GM21529 (cell line): ENCODE measurements at regions not wholly inside any gene's neighbourhood (a gene's known extent, or its start where the extent isn't known, plus 50 kb on each side); places are given as distances from the start of the nearest gene placed in this dataset.

Experiments
- ATAC-seq: cut with Tn5 transposase; IDR thresholded peaks from one replicate; pipeline ENCODE4 v1.9.1; 2021; ENCODE audit not compliant: unreplicated experiment

DNA sequence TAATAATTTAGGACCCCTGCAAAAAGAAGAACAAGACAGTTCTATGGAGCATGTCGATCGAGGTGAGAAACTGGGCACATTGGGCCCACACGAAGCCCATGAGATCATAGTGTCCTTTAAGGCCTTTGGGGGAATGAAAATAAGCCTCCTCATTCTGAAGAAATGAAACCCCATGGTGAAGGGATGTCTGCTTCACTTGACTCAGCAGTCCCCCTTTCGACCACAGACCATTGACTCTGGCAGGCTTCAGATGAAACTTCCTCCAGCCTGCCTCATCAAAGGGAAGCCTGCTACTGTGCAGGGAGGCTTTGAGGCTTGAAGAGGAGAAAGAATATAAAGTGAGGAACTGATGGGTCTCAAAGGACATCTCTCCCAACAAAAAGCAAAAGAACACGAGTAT, 144.2 kb upstream of the FBXL4 start:
- ATAC-seq, result peak; percentile 91

DNA sequence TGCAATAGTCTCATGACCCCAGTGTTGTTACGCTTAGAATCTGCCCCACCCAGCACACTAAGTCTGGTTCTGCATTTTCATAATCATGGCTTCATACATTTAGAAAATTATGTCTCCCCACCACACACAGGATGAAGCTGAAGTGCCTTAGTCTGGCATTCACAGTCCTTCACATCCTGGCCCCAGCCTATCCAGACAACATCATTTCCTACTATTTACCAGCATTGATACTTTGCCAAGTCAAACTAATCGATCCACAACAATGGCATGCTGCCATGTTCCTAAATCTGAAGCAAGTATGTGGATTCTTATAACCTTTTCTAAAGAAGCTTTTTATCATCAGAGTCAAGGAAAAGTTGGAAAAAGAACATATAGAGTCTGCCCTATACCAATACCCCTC, 132.4 kb upstream of the FBXL4 start:
- ATAC-seq, result no peak

DNA sequence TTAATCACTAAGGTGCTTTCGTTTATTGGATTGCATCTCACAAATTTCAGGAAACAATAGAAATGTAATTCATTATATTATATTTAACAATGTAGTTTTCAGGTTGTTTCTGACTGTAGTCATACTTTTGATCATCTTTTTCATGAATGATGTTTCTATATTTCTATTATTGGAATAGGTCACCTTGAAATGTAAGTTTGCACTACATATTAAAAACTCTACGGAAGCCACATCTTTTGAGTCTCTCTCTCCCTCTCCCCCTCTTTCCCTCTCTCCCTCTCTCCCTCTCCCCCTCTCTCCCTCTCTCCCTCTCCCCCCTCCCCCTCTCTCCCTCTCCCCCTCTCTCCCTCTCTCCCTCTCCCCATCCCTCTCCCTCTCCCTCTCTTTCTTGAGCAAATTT, 131.3 kb upstream of the FBXL4 start:
- ATAC-seq, result no peak

DNA sequence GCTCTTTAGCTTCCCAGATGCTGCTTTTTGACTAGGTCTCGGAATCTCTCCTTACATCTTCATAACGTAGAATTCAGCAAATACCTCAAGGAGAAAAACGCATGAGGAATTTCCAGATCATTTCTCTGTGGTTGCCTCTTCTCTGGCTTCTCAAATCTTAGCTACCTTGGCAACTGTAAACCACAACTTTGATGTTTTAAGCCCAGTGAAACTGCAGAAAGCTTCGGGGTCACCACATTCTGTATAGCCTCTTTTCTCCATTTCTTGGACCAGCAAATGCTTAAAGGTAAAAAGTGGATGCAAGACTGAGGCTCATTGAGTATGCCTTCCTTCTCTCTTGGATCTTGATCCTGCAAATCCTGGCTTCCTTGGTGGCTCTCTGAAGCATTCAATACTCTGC, 125.5 kb upstream of the FBXL4 start:
- no peak for ATAC-seq

DNA sequence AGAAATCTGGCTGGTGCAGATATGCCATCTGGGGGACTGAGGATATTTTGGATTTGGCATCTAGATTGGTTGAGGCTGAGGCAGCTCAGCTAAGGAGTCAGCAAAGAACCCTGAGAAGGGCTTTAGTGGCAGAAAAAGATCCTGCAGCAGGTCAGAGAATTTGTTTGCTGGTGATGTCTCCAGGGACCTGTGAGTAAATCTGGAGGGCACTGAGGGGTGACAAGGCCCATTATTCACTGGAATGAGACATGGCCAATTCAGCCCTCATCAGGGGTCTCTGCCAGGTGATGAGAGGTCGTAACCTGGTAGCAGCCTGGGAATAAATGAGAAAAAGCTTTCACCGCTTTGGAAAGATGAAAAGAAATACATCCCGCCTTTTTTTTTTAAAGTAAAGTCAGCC, 118.3 kb upstream of the FBXL4 start:
- no peak for ATAC-seq

DNA sequence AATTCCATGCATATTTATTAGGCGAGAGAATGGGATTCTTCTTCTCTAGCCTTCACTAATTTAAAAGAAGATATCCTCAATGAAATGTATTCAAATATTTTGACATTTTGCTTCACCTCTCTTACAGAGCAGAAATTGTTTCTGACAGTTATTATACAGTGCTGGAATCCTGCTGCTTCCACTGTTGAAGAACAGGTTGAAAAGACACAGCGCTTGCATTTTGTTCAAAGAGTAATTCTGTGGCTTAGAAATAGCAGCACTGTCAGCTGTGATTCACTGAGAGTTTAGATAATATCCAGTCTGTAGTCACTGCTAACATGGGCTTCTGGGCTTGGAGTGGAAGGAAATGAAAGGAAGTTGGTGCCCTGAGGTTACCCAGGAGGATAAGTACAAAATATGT, 117.1 kb upstream of the FBXL4 start:
- ATAC-seq, result no peak

DNA sequence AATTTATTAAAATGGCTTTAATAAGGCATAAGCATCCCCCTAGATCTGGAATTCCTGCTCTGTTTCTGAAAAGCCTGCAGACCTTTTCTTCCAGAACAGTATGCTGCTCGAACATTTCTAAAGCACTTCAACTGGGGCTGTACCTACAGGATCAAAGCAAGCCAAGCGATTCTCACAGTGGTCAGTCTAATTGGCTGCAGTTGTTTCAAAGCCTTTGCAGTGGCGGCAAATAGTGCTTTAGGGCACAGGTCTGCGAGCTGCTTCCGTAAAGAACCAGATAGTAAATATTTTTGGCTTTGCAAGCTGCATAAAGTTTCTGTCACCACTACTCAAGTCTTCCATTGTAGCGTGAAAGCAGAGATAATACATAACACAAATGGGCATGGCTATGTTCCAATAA, 88.9 kb upstream of the FBXL4 start:
- no peak for ATAC-seq

DNA sequence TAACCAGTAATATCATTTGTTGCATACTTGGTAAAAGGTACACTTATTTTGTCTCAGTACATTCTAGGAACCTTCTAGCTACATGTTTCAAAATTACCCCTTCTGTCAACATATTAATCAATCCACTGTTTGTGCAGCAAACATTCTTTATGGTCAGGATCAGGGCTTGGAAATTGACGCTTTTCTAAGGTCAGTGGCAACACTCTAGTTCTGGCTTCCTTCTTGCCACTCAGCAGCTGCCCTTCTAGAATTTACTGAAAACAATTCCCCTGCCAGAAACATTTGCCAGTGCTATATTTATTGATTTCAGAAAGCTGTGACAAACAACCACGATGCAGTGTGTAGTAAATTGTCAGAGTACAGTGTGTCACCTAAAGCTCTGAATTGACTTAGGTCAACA, 84.7 kb upstream of the FBXL4 start:
- no peak for ATAC-seq

DNA sequence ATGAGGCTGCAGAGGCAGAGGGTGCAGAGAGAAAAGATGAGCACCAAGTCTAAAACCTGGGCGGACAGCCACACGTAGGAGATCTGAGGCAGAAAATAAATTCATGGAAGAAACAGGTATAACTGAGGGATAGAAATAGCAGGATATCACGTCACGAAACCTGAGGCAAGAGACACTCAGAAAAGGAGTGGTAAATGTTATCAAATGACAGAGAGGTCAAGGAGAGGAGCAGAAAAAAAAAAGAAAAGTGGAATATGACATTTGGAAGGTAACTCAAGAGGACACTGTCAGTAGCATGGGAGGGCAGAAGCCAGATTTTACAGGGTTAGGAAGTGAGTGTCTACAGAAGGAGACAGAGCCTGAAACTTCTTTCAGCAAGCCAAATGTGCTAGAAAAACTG, 84.2 kb upstream of the FBXL4 start:
- no peak for ATAC-seq

DNA sequence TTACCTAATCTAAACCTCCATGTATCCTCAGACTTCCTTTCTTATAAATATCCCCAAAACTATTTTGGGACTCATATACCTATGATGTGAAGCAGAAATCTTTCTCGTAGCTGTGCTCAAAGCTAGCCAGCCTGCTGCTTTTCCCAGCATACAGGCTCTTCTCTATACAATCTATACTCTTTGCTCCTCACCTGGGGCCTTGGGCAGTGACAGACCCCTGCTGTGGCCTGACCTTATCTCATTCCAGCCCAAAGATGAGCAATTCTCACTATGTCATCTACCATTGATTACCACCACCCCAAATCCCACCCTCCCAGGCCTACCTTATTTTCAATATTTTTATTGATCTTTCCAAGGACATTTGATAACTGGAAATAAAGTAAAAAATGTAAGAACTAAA, 83.2 kb upstream of the FBXL4 start:
- no peak for ATAC-seq

DNA sequence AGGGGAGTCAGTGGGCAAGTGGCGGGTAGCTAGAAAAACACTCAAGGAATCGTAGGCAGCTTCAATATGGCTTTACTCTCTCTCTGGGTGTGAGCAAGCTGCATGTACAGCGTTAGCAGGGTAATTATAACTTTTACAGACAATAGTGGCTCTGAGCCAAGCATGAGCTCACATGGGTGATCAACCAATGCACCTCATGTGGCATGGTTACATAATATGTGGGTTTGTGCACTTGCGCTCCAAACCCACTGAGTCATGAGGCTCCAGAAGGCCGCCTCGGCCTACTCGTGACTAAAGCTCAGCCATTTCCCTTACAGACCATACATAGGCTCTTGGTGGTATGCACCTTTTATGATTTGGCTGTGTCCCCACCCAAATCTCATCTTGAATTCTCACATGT, 78.4 kb upstream of the FBXL4 start:
- no peak for ATAC-seq

DNA sequence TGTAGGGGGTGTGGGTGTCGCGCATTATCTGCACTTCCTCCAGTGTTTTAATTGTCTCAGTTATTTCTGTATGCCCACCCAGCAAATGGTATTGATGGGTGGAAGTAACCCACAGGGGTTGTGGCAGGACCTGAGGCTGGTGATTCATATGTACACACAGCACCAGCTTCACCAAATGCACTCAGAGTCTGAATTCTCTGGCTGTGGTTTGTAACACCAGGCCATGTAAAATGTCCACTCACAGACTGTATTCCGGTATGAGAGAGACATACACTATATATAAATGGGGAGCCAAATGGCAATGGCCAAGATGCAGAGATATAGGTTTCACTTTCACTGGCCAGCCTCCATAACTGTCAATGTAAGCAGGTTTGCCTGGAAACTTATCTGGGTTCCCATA, 76.3 kb upstream of the FBXL4 start:
- no peak for ATAC-seq

DNA sequence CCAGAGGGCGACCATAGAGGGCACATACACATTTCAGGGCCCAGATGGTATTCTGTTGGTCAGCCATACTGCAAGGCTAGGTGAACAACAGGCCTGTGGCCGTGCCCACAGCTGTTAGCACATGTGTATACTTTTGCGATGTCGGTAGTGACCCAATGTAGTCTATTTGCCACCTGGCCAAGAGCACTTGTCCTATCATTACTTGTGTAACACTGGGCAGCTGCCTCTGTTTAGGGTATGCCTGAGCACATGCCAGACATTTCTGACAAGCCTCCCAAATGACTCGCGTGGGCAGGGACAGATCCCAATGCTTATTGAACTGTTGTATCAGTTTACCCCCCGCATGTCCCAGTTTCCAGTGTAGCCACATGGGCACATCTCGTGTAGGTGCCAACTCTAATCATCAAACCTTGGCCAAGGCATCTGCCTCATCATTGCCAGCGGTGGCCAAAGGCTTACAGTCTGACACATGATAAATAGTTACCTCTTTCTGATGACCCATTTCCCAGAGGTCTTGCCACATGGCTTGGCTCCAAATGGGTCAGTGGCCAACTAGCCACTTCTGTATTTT, 74.4 kb upstream of the FBXL4 start:
- ATAC-seq, result no peak

DNA sequence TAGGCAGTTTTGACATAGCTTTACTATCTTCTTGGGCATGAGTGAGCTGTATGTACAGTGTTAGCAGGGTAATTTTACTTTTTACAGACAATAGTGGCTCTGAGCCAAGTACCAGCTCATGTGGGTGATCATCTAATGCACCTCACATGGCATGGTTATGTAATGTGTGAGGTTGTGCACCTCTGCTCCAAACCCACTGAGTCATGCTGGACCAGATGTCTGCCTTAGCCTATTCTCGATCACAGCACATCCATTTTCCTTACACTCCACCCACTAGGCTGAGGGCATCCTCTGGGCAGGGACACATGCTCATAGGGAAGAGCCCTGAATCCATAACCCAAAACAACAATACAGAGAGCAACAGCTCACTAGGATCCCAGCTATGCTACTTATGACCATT, 71.6 kb upstream of the FBXL4 start:
- no peak for ATAC-seq

DNA sequence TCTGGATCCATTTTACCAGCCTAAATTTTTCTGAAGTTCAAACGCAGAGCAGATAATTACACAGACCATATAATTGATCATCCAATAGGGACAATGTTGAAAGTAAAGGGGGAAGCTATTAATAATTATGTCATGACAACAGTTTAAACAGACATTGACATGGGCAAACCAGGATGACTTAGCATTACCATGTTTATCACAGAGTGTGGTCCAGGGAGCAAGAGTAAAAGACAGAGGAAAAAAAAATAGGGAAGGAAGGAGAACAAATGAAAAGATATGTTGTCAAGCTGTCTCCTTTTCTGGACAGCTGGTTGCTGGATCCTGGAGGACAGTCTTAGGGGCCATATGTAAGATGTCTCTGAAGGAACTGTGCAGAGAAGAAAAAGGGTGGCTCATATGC, 69.4 kb upstream of the FBXL4 start:
- ATAC-seq, result no peak

DNA sequence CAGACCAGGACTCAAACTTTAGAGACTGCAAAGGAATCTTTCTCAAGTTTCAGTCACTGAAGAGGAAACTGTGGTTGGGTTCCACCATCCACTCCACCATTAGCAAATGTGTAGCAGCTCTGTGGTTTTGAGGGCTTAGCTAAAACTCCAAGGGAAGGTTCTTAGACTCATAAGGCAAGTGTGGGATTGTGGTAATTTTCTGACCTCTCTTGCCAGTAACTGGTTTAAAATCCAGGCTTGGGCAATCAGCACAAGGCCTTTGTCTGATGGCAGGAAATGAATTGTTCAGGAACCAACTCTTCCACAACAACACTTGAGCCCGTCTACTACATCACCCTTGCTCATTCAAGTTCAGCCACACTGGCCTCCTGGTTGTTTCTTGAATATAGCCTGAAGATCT, 68.6 kb upstream of the FBXL4 start:
- peak; percentile 55 for ATAC-seq

DNA sequence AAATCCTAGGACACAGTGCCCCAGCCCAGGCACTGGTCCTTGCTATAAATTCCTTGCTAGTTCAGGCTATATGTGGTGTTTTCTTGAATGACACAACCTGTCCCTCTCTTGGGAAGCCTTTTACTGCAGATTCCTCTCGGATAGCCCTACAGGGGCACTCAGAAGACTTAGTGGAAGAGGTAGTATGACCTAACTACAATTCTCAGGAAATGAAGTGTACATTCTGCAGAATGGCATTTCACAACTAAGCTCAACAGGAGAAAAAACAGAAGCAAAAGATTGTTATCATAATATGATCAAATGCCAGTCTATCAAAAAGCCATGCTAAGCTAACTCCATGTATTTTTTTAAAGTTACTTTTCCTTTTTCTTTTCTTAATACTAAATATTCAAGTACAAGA, 66.3 kb upstream of the FBXL4 start:
- ATAC-seq, result no peak

DNA sequence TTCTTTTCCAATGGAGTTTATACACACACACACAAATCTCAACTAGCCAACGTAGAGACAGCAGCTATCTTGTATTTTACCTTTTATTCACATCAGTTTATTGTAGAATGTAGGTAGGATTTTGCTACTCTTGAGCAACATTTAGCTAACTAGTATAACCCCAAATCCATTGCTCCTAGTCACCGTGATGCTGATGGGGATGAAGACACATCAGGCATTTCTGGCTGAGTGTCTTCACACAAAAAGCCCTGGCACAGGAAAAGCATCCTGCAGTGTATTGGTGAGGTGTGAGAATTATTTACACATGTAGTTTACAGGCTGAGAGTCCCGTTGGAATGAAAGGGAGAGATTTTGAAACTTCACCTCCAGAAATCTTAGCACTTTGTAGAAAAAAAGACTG, 65.9 kb upstream of the FBXL4 start:
- no peak for ATAC-seq

DNA sequence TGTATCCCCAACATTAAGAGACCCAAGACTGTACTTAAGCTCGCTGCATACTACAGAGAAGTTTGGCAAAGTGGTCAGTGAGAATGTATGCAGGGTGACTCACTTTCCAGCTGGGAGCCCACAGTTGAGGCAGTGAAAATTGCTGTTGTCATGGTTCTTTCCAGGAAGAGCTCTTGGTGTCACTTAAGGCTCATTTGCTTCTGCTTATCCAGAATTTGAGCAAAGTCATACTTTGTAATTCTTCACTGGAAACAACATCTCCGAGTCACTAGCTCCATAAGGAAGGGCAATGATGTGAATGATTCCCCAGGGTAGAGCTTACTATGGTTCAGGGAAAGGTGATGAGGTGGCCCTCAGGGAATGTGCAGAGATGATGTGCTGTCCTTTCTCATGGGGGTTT, 65.4 kb upstream of the FBXL4 start:
- ATAC-seq, result no peak

DNA sequence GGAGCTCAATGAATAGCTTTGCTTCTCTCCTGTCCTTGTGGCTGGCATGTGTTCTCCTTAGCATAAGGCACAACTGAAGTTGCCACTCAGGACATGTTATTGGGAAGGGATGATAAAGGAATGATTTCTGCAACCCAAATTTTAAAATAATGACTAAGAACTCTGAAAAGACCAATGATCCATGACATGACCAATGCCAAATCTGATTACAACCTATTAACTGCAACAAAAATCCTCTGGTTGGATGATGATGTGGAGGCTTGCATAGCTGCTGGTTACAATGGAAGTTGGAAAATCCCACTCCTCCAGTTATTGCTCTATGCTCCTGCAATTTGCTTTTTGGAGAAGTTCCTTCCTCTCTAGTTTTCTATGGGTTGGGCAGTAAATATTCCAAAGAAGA, 63.4 kb upstream of the FBXL4 start:
- ATAC-seq, result no peak

DNA sequence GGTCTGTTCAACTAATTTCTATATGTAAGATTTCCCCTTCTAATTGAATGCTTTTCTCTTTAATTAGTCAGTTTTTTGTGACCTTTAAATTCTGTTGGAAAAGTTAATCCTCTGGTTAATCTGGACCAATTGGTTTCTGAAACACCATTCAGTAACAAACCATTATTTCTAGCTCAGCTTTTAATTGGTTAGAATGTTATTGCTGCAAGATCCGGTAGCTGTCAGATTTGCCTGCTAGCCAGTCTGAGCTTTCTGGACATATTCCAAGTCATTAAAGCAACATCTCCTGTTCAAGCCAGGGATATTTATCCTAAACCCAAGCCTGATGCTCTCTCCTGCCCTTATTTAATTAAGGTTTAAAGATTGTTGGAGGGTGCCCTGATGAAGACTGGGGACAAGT, 55.1 kb upstream of the FBXL4 start:
- ATAC-seq, result no peak

DNA sequence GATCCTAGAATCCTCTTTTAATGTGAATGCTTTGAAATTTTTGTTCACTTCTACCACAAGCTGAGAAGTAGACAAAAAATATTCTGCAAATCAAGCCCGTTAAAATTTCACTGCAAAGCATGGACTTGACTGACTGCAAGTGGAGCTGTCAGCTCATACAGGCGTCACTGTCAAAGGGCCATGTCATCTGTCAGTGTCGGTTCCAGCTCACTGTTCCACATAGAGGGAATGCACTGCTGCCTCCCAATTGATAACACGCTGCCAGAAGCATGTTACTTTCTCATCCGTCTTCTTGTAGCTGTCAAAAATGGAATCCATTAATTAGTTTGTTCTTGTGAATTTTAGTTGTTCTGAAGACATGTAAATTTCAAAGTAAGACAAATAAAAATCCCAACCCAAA, 50.4 kb upstream of the FBXL4 start:
- ATAC-seq, result no peak
